NT2/D1 (cell line): ENCODE measurements at regions not wholly inside any gene's neighbourhood (a gene's known extent, or its start where the extent isn't known, plus 50 kb on each side); places are given as distances from the start of the nearest gene placed in this dataset.
A peak's percentile ranks its signal among the peaks of the same experiment; 100 is the strongest.

ENCODE experiments used
- DNase-seq: peaks from one replicate; pipeline ENCODE4 v3.0.0-alpha.2; 2011; ENCODE audit warnings: low read depth, low spot score
- H3K27me3 ChIP-seq: 2 replicates; pipeline ENCODE4 v1.6.0; 2011; ENCODE audit warnings: mild to moderate bottlenecking; ENCODE audit not compliant: insufficient read length, insufficient read depth
- H3K36me3 ChIP-seq: 2 replicates; pipeline ENCODE4 v1.6.1; 2011; ENCODE audit warnings: mild to moderate bottlenecking, low read length, mixed read lengths; ENCODE audit not compliant: insufficient read depth, insufficient read length
- H3K4me1 ChIP-seq: 2 replicates; pipeline ENCODE4 v1.5.1; 2011; ENCODE audit not compliant: insufficient read depth, insufficient read length
- H3K4me3 ChIP-seq: 2 replicates; pipeline ENCODE4 v1.5.1; 2011; ENCODE audit warnings: low read depth; ENCODE audit not compliant: insufficient read length
- H3K9ac ChIP-seq: 2 replicates; pipeline ENCODE4 v1.6.0; 2011; ENCODE audit warnings: low read depth; ENCODE audit not compliant: insufficient read length
- H3K9me3 ChIP-seq: 2 replicates; pipeline ENCODE4 v1.5.1; 2011; ENCODE audit warnings: mild to moderate bottlenecking, low read length; ENCODE audit not compliant: insufficient read depth
- SUZ12 ChIP-seq: IDR thresholded peaks from 2 replicates; pipeline ENCODE4 v1.6.1; 2011; ENCODE audit not compliant: insufficient read length, insufficient read depth; ENCODE audit errors: extremely low read depth
- YY1 ChIP-seq: IDR thresholded peaks from 2 replicates; pipeline ENCODE4 v1.6.1; 2011; ENCODE audit not compliant: insufficient read length, insufficient read depth
- ZNF274 ChIP-seq: IDR thresholded peaks from 2 replicates; pipeline ENCODE4 v1.6.1; 2011; ENCODE audit warnings: mild to moderate bottlenecking, low read depth, low read length

DNA sequence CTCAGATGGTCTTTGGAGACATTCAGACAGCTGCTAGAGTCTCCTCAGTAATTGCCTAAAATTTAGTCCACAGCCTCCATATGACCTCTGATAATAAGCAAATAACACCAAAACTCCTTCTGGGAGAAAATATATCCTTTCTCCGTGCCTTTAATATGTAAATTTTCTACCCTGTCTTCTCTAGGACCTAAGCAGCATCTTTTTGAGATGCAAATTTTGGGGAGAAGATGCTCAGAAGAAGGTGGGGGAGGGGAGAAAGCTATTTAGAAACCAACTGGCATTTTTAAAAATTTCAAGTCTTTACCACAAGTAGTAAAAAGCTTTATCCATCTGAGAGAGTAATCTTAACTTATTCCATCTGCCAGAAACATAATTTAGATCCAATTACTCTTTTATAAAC, 91.8 kb upstream of the KCNK12 start:
- H3K4me1 ChIP-seq = peaks cover 2% of the 10 kb centered on the region
- no peak overlapping the region for H3K9ac ChIP-seq
- no peaks in the 10 kb centered on the region for H3K27me3 ChIP-seq
- H3K36me3 ChIP-seq = no peaks in the 10 kb centered on the region
- no peak overlapping the region for H3K4me3 ChIP-seq
- peak; percentile 63 for DNase-seq
- TF ChIP-seq SUZ12 (no peak), ZNF274 (no peak), YY1 (no peak)
- H3K9me3 ChIP-seq = no peaks in the 10 kb centered on the region

- H3K4me3 ChIP-seq = no peak overlapping the region
- H3K4me1 ChIP-seq = peaks cover 2% of the 10 kb centered on the region
- no peaks in the 10 kb centered on the region for H3K9me3 ChIP-seq
- no peaks in the 10 kb centered on the region for H3K27me3 ChIP-seq
- H3K9ac ChIP-seq = no peak overlapping the region
- no peak for DNase-seq
- TF ChIP-seq SUZ12 = no peak
- no peak for TF ChIP-seq ZNF274
- TF ChIP-seq YY1 = no peak
- no peaks in the 10 kb centered on the region for H3K36me3 ChIP-seq
Observed at GRCh38 chr2:47661310-47661709, 90.5 kb upstream of the KCNK12 start.

DNA sequence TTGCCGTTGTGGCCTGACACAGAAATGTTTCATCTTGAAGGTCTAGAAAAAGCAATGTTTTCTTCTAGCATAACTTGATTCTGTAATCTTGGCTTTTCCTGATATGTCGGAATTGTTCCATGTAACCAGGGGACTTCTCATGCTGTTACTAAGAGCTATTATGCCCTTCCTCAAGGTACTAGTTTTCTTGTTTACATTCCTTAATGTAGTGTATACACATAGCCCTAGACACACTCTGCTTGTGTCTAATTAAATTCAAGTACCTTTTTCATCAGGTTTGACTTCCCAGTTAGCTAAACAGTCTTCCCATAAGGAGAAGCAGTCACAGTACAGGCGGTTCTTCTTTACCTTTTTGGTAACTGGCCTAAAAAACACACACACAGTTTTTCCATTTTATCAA, 89.4 kb upstream of the KCNK12 start:
- TF ChIP-seq ZNF274 (no peak), YY1 (no peak), SUZ12 (no peak)
- no peaks in the 10 kb centered on the region for H3K36me3 ChIP-seq
- H3K4me3 ChIP-seq = no peak overlapping the region
- no peak for DNase-seq
- H3K9me3 ChIP-seq = no peaks in the 10 kb centered on the region
- no peak overlapping the region for H3K9ac ChIP-seq
- no peaks in the 10 kb centered on the region for H3K27me3 ChIP-seq
- H3K4me1 ChIP-seq = peaks cover 9% of the 10 kb centered on the region

- Histone ChIP-seq H3K9me3 (no peaks in the 10 kb centered on the region), H3K27me3 (no peaks in the 10 kb centered on the region), H3K4me3 (no peak overlapping the region), H3K36me3 (no peaks in the 10 kb centered on the region), H3K9ac (no peak overlapping the region), H3K4me1 (peaks cover 11% of the 10 kb centered on the region)
- no peak for DNase-seq
- TF ChIP-seq YY1 (no peak), ZNF274 (no peak), SUZ12 (no peak)
Observed at GRCh38 chr2:47658646-47659320, 88.0 kb upstream of the KCNK12 start.

GRCh38 chr2:47657886-47658489, 87.2 kb upstream of the KCNK12 start:
- Histone ChIP-seq H3K27me3 (no peaks in the 10 kb centered on the region), H3K36me3 (no peaks in the 10 kb centered on the region), H3K9ac (no peak overlapping the region), H3K4me3 (no peak overlapping the region), H3K9me3 (no peaks in the 10 kb centered on the region), H3K4me1 (peaks cover 12% of the 10 kb centered on the region)
- DNase-seq = no peak
- TF ChIP-seq YY1 (no peak), ZNF274 (no peak), SUZ12 (no peak)

GRCh38 chr2:47656715-47657600, 86.2 kb upstream of the KCNK12 start:
- Histone ChIP-seq H3K4me1 (peaks cover 12% of the 10 kb centered on the region), H3K27me3 (no peaks in the 10 kb centered on the region), H3K36me3 (no peaks in the 10 kb centered on the region), H3K4me3 (no peak overlapping the region), H3K9ac (no peak overlapping the region), H3K9me3 (no peaks in the 10 kb centered on the region)
- DNase-seq = no peak
- TF ChIP-seq ZNF274 (no peak), YY1 (no peak), SUZ12 (no peak)

DNA sequence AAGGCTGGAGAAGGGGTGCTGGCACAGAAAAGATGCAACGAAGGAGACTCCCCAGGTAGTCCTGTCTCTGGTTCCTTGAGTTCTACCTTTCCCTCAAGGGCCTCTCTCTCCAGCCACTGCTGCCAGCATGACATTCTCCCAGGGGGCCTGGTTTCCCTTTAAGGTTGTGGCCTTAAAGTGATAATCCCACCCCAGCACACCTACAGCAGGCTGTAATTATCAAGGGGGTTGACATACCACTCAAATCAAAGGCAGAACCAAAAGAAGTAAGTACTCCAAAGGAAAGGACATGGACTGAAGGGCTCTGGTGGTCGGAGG, 84.7 kb upstream of the KCNK12 start:
- H3K9ac ChIP-seq = peak overlapping the region; percentile 42
- DNase-seq = no peak
- TF ChIP-seq ZNF274 (no peak), SUZ12 (no peak), YY1 (no peak)
- no peak overlapping the region for H3K4me3 ChIP-seq
- no peaks in the 10 kb centered on the region for H3K27me3 ChIP-seq
- H3K4me1 ChIP-seq = peaks cover 12% of the 10 kb centered on the region
- H3K36me3 ChIP-seq = no peaks in the 10 kb centered on the region
- H3K9me3 ChIP-seq = no peaks in the 10 kb centered on the region
